SK-N-SH treated with all-trans-retinoic acid at 6 μM for 48 hours (cell line): ENCODE measurements at regions not wholly inside any gene's neighbourhood (a gene's known extent, or its start where the extent isn't known, plus 50 kb on each side); places are given as distances from the start of the nearest gene placed in this dataset.

ENCODE experiments used
- ATAC-seq: fragments of 200-7000 bp; cut with Tn5 transposase; 3 replicates; pipeline ENCODE4 v1.9.1; 2020; ENCODE audit warnings: mild to moderate bottlenecking, moderate library complexity
- ARNTL ChIP-seq: fragments of 450-650 bp; formaldehyde crosslinking; IDR thresholded peaks from 2 replicates; pipeline ENCODE4 v1.5.0; 2020; ENCODE audit warnings: low read depth, mild to moderate bottlenecking, moderate library complexity, borderline replicate concordance
- BACH2 ChIP-seq: fragments of 250-450 bp; sonication (Bioruptor Pico); IDR thresholded peaks from 2 replicates; pipeline ENCODE4 v1.9.0; 2021; ENCODE audit warnings: mild to moderate bottlenecking, borderline replicate concordance
- CREB5 ChIP-seq: fragments of 250-450 bp; sonication (Bioruptor Pico); IDR thresholded peaks from 2 replicates; pipeline ENCODE4 v1.5.1; 2020; ENCODE audit warnings: low read depth, mild to moderate bottlenecking, moderate library complexity
- CSDC2 ChIP-seq: fragments of 250-450 bp; sonication (Bioruptor Pico); IDR thresholded peaks from 2 replicates; pipeline ENCODE4 v1.5.0; 2020; ENCODE audit warnings: mild to moderate bottlenecking, moderate library complexity
- CSRNP3 ChIP-seq: fragments of 250-450 bp; sonication (Bioruptor Pico); IDR thresholded peaks from 2 replicates; pipeline ENCODE4 v1.5.1; 2021; ENCODE audit warnings: mild to moderate bottlenecking, moderate library complexity
- ESRRG ChIP-seq: fragments of 250-450 bp; sonication (Bioruptor Pico); IDR thresholded peaks from 2 replicates; pipeline ENCODE4 v1.6.1; 2021; ENCODE audit warnings: mild to moderate bottlenecking
- GLIS3 ChIP-seq: fragments of 250-450 bp; sonication (Bioruptor Pico); IDR thresholded peaks from 2 replicates; pipeline ENCODE4 v1.5.0; 2020; ENCODE audit warnings: mild to moderate bottlenecking, moderate library complexity
- OSR1 ChIP-seq: fragments of 250-450 bp; sonication (Bioruptor Pico); IDR thresholded peaks from 2 replicates; pipeline ENCODE4 v1.8.0; 2022; ENCODE audit warnings: moderate library complexity, mild to moderate bottlenecking, inconsistent platforms
- PATZ1 ChIP-seq: fragments of 250-450 bp; sonication (Bioruptor Pico); IDR thresholded peaks from 2 replicates; pipeline ENCODE4 v1.8.0; 2020; ENCODE audit warnings: mild to moderate bottlenecking, moderate library complexity, borderline replicate concordance
- POU6F1 ChIP-seq: fragments of 250-450 bp; sonication (Bioruptor Pico); IDR thresholded peaks from 2 replicates; pipeline ENCODE4 v1.8.0; 2021; ENCODE audit warnings: low read depth, mild to moderate bottlenecking, moderate library complexity, borderline replicate concordance
- PPARA ChIP-seq: fragments of 250-450 bp; sonication (Bioruptor Pico); IDR thresholded peaks from 2 replicates; pipeline ENCODE4 v1.5.0; 2020; ENCODE audit warnings: mild to moderate bottlenecking, borderline replicate concordance
- RARB ChIP-seq: fragments of 250-450 bp; sonication (Bioruptor Pico); IDR thresholded peaks from 2 replicates; pipeline ENCODE4 v1.8.0; 2021; ENCODE audit warnings: mild to moderate bottlenecking, moderate library complexity
- SNAI2 ChIP-seq: fragments of 250-450 bp; sonication (Bioruptor Pico); IDR thresholded peaks from 2 replicates; pipeline ENCODE4 v1.5.0; 2020; ENCODE audit warnings: mild to moderate bottlenecking, moderate library complexity
- TCF4 ChIP-seq: fragments of 250-450 bp; sonication (Bioruptor Pico); IDR thresholded peaks from 2 replicates; pipeline ENCODE4 v1.8.0; 2021; ENCODE audit warnings: mild to moderate bottlenecking, moderate library complexity, borderline replicate concordance
- TOX ChIP-seq: fragments of 250-450 bp; sonication (Bioruptor Pico); IDR thresholded peaks from 2 replicates; pipeline ENCODE4 v1.8.0; 2021; ENCODE audit warnings: mild to moderate bottlenecking, moderate library complexity, borderline replicate concordance
- TSHZ2 ChIP-seq: fragments of 250-450 bp; sonication (Bioruptor Pico); IDR thresholded peaks from 2 replicates; pipeline ENCODE4 v1.5.0; 2020; ENCODE audit warnings: mild to moderate bottlenecking, moderate library complexity
- ZC3H10 ChIP-seq: fragments of 250-450 bp; sonication (Bioruptor Pico); IDR thresholded peaks from 2 replicates; pipeline ENCODE4 v1.5.1; 2021; ENCODE audit warnings: mild to moderate bottlenecking, moderate library complexity
- ZNF565 ChIP-seq: fragments of 450-650 bp; formaldehyde crosslinking; conservative IDR thresholded peaks from 2 replicates; pipeline ENCODE4 v1.5.0; 2020; ENCODE audit warnings: low read depth, mild to moderate bottlenecking, moderate library complexity
- ZNF8 ChIP-seq: fragments of 450-650 bp; formaldehyde crosslinking; IDR thresholded peaks from 2 replicates; pipeline ENCODE4 v1.5.0; 2020; ENCODE audit warnings: mild to moderate bottlenecking, moderate library complexity

- TF ChIP-seq CREB5 (CRISPR knock-in tag) (no peak), ARNTL (CRISPR knock-in tag) (no peak), PPARA (no peak), SNAI2 (CRISPR knock-in tag) (no peak), ZNF8 (CRISPR knock-in tag) (no peak), RARB (CRISPR knock-in tag) (no peak), TSHZ2 (CRISPR knock-in tag) (no peak), ZC3H10 (CRISPR knock-in tag) (no peak)
These were observed 220.4 kb upstream of the IZUMO3 start (continued) for GRCh38 chr9:24766081-24766480.

- ATAC-seq = no peak
- TF ChIP-seq BACH2 = no peak
- no peak for TF ChIP-seq TSHZ2 (CRISPR knock-in tag)
- TF ChIP-seq ZNF565 (CRISPR knock-in tag) = no peak
- TF ChIP-seq ESRRG (CRISPR knock-in tag) = no peak
- TF ChIP-seq, all 23 proteins: peak for 0
These were observed 219.5 kb upstream of the IZUMO3 start for GRCh38 chr9:24765025-24765756.

- no peak for ATAC-seq
- no peak for TF ChIP-seq GLIS3 (CRISPR knock-in tag)
- TF ChIP-seq BACH2 = no peak
- TF ChIP-seq CSDC2 (CRISPR knock-in tag) = no peak
- no peak for TF ChIP-seq TOX (CRISPR knock-in tag)
- no peak for TF ChIP-seq ARNTL (CRISPR knock-in tag)
- TF ChIP-seq OSR1 (CRISPR knock-in tag) = no peak
- no peak for TF ChIP-seq ESRRG (CRISPR knock-in tag)
- no peak for TF ChIP-seq POU6F1 (CRISPR knock-in tag)
- no peak for TF ChIP-seq SNAI2 (CRISPR knock-in tag)
- TF ChIP-seq RARB (CRISPR knock-in tag) = no peak
- no peak for TF ChIP-seq ZNF8 (CRISPR knock-in tag)
- TF ChIP-seq TSHZ2 (CRISPR knock-in tag) = no peak
- TF ChIP-seq CREB5 (CRISPR knock-in tag) = no peak
- no peak for TF ChIP-seq CSRNP3 (CRISPR knock-in tag)
- no peak for TF ChIP-seq TCF4 (CRISPR knock-in tag)
- no peak for TF ChIP-seq PATZ1
These were observed 192.8 kb upstream of the IZUMO3 start for GRCh38 chr9:24738421-24738961.
